ENCODE measurements at regions not wholly inside any gene's neighbourhood (a gene's known extent, or its start where the extent isn't known, plus 50 kb on each side); places are given as distances from the start of the nearest gene placed in this dataset.
"Not testable (repeated sequence)": the region's sequence is repeated elsewhere in the genome, so short reads cannot be mapped to it uniquely, and the experiment has no call there.

DNA sequence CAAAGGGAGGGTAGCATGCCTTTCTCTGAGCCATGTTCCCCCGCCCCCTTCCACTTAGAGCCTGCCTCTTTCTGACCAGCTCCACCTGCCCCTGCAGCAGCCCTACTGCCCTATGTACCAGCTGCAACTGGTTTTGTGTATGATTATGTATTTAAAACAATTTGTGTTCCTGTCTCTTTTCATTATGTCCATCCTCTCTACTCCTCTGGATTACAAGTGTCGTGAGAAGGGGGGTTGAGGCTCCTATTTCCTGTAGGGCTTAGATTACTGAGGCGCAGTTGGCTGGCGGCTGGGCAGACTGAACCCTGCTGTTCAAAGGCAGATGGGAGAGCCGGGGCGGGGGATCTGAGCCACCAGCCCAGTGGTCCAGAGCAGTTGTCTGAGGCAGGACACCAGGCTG is 213.3 kb downstream of the KCNRG start:
- WGBS, 2 donors: 91 to 93% methylated on average over 6 of the region's 6 CpGs
- intact Hi-C loops (cut with DNase I; ENCODE audit: low total_unique reads): no loop called here
- no peak overlapping the region for H3K4me3 ChIP-seq (ENCODE audit: low read depth, poor library complexity, severe bottlenecking)
- no peak for DNase-seq (ENCODE audit: low spot score in 2 of 2)
- TF ChIP-seq, protein P1, sequence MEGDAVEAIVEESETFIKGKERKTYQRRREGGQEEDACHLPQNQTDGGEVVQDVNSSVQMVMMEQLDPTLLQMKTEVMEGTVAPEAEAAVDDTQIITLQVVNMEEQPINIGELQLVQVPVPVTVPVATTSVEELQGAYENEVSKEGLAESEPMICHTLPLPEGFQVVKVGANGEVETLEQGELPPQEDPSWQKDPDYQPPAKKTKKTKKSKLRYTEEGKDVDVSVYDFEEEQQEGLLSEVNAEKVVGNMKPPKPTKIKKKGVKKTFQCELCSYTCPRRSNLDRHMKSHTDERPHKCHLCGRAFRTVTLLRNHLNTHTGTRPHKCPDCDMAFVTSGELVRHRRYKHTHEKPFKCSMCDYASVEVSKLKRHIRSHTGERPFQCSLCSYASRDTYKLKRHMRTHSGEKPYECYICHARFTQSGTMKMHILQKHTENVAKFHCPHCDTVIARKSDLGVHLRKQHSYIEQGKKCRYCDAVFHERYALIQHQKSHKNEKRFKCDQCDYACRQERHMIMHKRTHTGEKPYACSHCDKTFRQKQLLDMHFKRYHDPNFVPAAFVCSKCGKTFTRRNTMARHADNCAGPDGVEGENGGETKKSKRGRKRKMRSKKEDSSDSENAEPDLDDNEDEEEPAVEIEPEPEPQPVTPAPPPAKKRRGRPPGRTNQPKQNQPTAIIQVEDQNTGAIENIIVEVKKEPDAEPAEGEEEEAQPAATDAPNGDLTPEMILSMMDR (IDR thresholded peaks at IDR 0.05): no peak
- TF ChIP-seq POLR2A (IDR thresholded peaks at IDR 0.05): no peak

DNA sequence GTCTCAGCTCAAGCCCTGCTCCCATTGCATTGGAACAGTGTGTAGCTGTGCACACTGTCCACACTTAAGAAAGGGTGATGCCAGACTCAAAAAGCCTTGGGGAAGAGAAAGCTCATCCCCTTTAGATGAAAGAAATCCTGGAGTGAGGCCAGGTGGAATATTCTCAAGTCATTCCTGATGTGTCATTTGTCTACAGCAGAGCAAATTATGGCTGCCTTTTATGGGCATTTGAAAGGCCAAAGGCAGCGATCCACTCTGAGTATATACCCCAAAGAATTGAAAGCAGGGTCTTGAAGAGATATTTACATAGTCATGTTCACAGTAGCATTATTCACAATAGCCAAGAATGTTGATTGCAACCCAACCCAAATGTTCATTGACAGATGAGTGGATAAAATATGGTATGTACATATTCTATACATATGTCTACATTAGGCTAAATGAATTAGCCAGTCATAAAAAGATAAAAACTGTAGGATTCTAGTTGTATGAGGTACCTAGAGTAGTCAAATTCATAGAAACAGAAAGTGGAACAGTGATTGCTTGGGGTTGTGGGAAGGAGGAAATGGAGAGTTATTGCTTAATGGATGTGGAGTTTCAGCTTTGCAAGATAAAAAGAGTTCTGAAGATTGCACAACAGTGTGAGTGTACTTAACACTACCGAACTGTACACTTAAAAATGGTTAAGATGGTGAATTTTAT is 214.9 kb downstream of the KCNRG start:
- WGBS, 2 donors: 65 to 73% methylated on average over 2 of the region's 2 CpGs
- intact Hi-C loops (cut with DNase I; ENCODE audit: low total_unique reads): no loop called here

DNA sequence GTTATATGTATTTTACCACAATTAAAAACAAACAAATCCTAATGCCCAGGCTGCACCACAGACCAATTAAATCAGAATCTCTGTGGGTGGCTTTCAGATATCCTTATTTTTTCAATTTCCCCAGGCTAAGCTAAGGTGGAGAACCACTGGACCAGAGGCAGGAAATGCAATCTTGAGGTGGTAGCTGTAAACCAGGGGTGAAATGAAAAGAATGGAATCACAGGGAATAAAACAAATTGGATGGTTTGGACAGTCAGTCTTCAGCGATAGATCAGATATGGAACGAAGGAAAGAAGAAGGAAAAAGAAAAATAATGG is 215.4 kb downstream of the KCNRG start:
- DNase-seq (ENCODE audit: low spot score in 2 of 2): no peak
- TF ChIP-seq, protein P1 (IDR thresholded peaks at IDR 0.05): no peak
- no peak for TF ChIP-seq POLR2A (IDR thresholded peaks at IDR 0.05)
- WGBS, 2 donors: 94 to 95% methylated on average over 2 of the region's 2 CpGs

More for the DNA sequence above, 214.9 kb downstream of the KCNRG start:
- no peak for DNase-seq (ENCODE audit: low spot score in 2 of 2)
- TF ChIP-seq POLR2A (IDR thresholded peaks at IDR 0.05): no peak
- TF ChIP-seq, protein P1 (IDR thresholded peaks at IDR 0.05): no peak
- no peak overlapping the region for H3K4me3 ChIP-seq (ENCODE audit: low read depth, poor library complexity, severe bottlenecking)

DNA sequence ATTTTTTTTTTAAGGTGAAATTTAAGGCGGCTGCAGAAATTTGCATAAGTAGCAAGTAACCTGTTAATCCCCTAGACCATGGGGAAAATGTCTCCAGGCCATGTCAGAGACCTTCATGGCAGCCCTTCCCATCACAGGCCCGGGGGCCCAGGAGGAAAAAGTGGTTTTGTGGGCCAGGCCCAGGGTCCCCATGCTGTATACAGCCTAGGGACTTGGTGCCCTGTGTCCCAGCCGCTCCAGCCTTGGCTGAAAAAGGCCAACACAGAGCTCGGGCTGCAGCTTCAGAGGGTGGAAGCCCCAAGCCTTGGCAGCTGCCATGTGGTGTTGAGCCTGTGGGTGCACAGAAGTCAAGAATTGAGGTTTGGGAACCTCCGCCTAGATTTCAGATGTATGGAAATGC is 218.3 kb downstream of the KCNRG start:
- intact Hi-C loops (cut with DNase I; ENCODE audit: low total_unique reads); DNase-seq (ENCODE audit: low spot score in 2 of 2); H3K4me3 ChIP-seq (ENCODE audit: low read depth, poor library complexity, severe bottlenecking): not testable (repeated sequence)
- WGBS, 2 donors: 88 to 94% methylated on average over 3 to 5 of the region's 5 CpGs

More for the DNA sequence above, 215.4 kb downstream of the KCNRG start:
- intact Hi-C loops (cut with DNase I; ENCODE audit: low total_unique reads): no loop called here
- H3K4me3 ChIP-seq (ENCODE audit: low read depth, poor library complexity, severe bottlenecking): no peak overlapping the region

DNA sequence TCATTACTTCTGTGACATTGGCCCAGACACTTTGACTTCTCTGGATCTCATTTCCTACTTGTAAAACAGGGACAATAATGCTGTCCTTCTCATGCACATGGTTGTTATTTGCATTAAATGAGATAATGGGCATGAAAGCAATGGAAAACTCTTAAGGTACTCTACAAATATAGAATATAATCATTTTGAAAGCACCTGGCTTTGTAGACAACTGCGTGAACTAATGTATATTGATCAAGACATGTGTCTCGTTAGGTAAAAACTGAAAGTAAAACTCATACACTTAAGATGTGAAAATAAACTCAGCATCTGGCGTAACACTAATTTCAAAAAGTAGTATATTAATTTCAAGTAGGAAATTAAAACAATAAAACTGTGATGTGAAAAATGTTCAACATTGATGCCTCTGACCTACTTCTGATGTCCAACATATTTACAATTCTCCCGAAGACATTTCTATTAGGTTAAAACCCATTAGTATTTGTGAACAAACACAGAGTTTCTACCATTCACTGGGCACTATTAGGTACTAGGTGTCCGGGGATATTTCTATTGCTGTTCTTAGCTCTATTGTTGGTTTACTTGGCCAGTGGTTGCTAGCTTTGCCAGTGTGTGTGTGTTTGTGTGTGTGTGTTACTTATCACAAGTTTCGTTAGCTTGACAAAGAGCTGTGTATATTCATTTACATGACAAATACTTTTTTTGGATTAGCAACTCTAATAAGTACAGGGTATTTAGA is 220.5 kb downstream of the KCNRG start:
- intact Hi-C loops (cut with DNase I; ENCODE audit: low total_unique reads): no loop called here
- H3K4me3 ChIP-seq (ENCODE audit: low read depth, poor library complexity, severe bottlenecking): no peak overlapping the region
- DNase-seq (ENCODE audit: low spot score in 2 of 2): no peak
- 88 to 91% methylated on average over 6 of the region's 6 CpGs for WGBS, 2 donors
- TF ChIP-seq, protein P1 (IDR thresholded peaks at IDR 0.05): no peak
- no peak for TF ChIP-seq POLR2A (IDR thresholded peaks at IDR 0.05)

DNA sequence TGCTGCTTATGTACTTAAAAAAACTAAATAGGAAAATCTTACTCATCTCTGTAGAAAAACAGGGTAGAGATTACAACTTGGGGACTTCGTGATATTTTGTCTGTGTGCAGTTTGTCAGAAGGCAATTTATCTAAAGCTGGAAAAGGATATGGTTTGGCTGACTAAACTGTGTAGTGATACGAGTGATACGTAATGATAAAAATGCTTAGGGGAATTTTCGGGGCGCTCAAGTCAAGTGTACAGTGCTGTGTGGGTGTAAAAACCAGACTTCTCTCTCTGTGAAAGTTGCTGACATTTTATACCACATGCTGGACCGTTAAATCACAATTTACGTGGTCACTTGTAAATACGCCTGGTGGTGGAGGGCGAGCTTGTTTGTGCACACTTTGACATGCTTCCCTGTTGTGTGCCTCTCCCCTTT is 221.7 kb downstream of the KCNRG start:
- H3K4me3 ChIP-seq (ENCODE audit: low read depth, poor library complexity, severe bottlenecking): no peak overlapping the region
- intact Hi-C loops (cut with DNase I; ENCODE audit: low total_unique reads): no loop called here
- 36 to 49% methylated on average over 9 of the region's 9 CpGs for WGBS, 2 donors
- DNase-seq (ENCODE audit: low spot score in 2 of 2): no peak
- TF ChIP-seq POLR2A (IDR thresholded peaks at IDR 0.05): no peak
- TF ChIP-seq, protein P1 (IDR thresholded peaks at IDR 0.05): no peak

Data from lower leg skin (tissue), 4 donors.